ENCODE measurements at regions not wholly inside any gene's neighbourhood (a gene's known extent, or its start where the extent isn't known, plus 50 kb on each side); places are given as distances from the start of the nearest gene placed in this dataset.
A peak's percentile ranks its signal among the peaks of the same experiment; 100 is the strongest.

GRCh38 chr7:66497346-66497745 is 131.3 kb upstream of the KCTD7 start:
- no peak overlapping the region for H2AFZ ChIP-seq (ENCODE audit: low read length)
- H4K20me1 ChIP-seq (ENCODE audit: insufficient read depth, low read length): no peaks in the 10 kb centered on the region
- no peaks in the 10 kb centered on the region; the same call in 1 of the 2 replicates for H3K79me2 ChIP-seq (ENCODE audit: insufficient read depth, low read depth, low read length)
- CTCF ChIA-PET (ENCODE audit: unreplicated experiment): no interaction called here
- no peak overlapping the region for H3K4me3 ChIP-seq (ENCODE audit: low read depth, low read length, poor library complexity, severe bottlenecking)
- intact Hi-C loops (cut with micrococcal nuclease; ENCODE audit: unreplicated experiment): no loop called here
- no TSS peak for BruUV-seq (replicated peaks)
- H3K36me3 ChIP-seq (ENCODE audit: insufficient read depth, low read length): no peaks in the 10 kb centered on the region
- peaks cover 14% of the 10 kb centered on the region for H3K4me1 ChIP-seq (ENCODE audit: insufficient read depth, low read length, poor library complexity, severe bottlenecking)
- POLR2A ChIA-PET: interaction anchor here (0.6 to 1.0 kb wide), 2 partner anchors 111 to 241 kb away, joined by 3 to 7 read pairs; no protein-coding TSS in a partner anchor
- no peaks in the 10 kb centered on the region for H3K9me3 ChIP-seq (ENCODE audit: low read length)
- H3K9me2 ChIP-seq (ENCODE audit: insufficient read depth, low read length): no peaks in the 10 kb centered on the region
- H3K4me2 ChIP-seq (ENCODE audit: low read length): no peak overlapping the region
- no peak for DNase-seq (ENCODE audit: low spot score)
- H3K27ac ChIP-seq (ENCODE audit: low read depth, low read length, poor library complexity, severe bottlenecking): no peak overlapping the region
- no peak for TF ChIP-seq EZH2phosphoT487 (IDR thresholded peaks at IDR 0.05; ENCODE audit: borderline replicate concordance, low read depth, low read length)
- TF ChIP-seq CTCF (conservative IDR thresholded peaks at IDR 0.05; ENCODE audit: low read length): no peak

DNA sequence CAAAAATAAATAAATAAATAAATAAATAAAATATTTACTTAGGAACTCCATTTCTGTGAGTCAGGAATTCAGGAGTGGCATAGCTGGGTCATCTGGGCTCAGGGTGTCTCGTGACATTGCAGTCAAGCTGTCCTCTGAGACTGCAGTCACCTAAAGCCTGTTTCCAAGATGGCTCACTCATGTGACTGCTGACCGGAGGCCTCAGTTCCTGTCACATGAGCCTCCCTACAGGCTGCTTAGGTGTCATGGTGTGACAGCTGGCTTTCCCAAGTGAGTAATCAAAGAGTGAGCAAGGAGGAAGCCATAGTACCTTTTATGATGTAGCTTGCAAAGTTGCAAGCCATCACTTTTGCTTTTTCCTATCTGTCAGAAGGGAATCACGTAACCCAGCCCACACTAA is 128.6 kb upstream of the KCTD7 start:
- intact Hi-C loops (cut with micrococcal nuclease; ENCODE audit: unreplicated experiment): no loop called here
- CTCF ChIA-PET (ENCODE audit: unreplicated experiment): no interaction called here
- Histone ChIP-seq H3K36me3 (ENCODE audit: insufficient read depth, low read length) (no peaks in the 10 kb centered on the region), H3K9me3 (ENCODE audit: low read length) (no peaks in the 10 kb centered on the region), H3K4me2 (ENCODE audit: low read length) (no peak overlapping the region), H3K4me3 (ENCODE audit: low read depth, low read length, poor library complexity, severe bottlenecking) (no peak overlapping the region), H3K4me1 (ENCODE audit: insufficient read depth, low read length, poor library complexity, severe bottlenecking) (peaks cover 4% of the 10 kb centered on the region), H3K27ac (ENCODE audit: low read depth, low read length, poor library complexity, severe bottlenecking) (no peak overlapping the region), H3K9me2 (ENCODE audit: insufficient read depth, low read length) (no peaks in the 10 kb centered on the region), H2AFZ (ENCODE audit: low read length) (no peak overlapping the region), H3K79me2 (ENCODE audit: insufficient read depth, low read depth, low read length) (no peaks in the 10 kb centered on the region), H4K20me1 (ENCODE audit: insufficient read depth, low read length) (no peaks in the 10 kb centered on the region)
- TF ChIP-seq CTCF (conservative IDR thresholded peaks at IDR 0.05; ENCODE audit: low read length) (no peak), EZH2phosphoT487 (IDR thresholded peaks at IDR 0.05; ENCODE audit: borderline replicate concordance, low read depth, low read length) (no peak)
- POLR2A ChIA-PET: no interaction called here
- DNase-seq (ENCODE audit: low spot score): peak; percentile 27
- no TSS peak for BruUV-seq (replicated peaks)

GRCh38 chr7:66502230-66503035 is 126.2 kb upstream of the KCTD7 start:
- H3K4me2 ChIP-seq (ENCODE audit: low read length): no peak overlapping the region
- H3K79me2 ChIP-seq (ENCODE audit: insufficient read depth, low read depth, low read length): no peaks in the 10 kb centered on the region
- H3K9me3 ChIP-seq (ENCODE audit: low read length): no peaks in the 10 kb centered on the region
- intact Hi-C loops (cut with micrococcal nuclease; ENCODE audit: unreplicated experiment): no loop called here
- no peaks in the 10 kb centered on the region for H3K9me2 ChIP-seq (ENCODE audit: insufficient read depth, low read length)
- no peaks in the 10 kb centered on the region for H3K36me3 ChIP-seq (ENCODE audit: insufficient read depth, low read length)
- POLR2A ChIA-PET: no interaction called here
- no peak overlapping the region for H2AFZ ChIP-seq (ENCODE audit: low read length)
- no peaks in the 10 kb centered on the region for H4K20me1 ChIP-seq (ENCODE audit: insufficient read depth, low read length)
- no peak for DNase-seq (ENCODE audit: low spot score)
- CTCF ChIA-PET (ENCODE audit: unreplicated experiment): no interaction called here
- TF ChIP-seq CTCF (conservative IDR thresholded peaks at IDR 0.05; ENCODE audit: low read length) (no peak), EZH2phosphoT487 (IDR thresholded peaks at IDR 0.05; ENCODE audit: borderline replicate concordance, low read depth, low read length) (no peak)
- peaks cover 4% of the 10 kb centered on the region for H3K4me1 ChIP-seq (ENCODE audit: insufficient read depth, low read length, poor library complexity, severe bottlenecking)
- no peak overlapping the region for H3K27ac ChIP-seq (ENCODE audit: low read depth, low read length, poor library complexity, severe bottlenecking)
- no TSS peak for BruUV-seq (replicated peaks)
- H3K4me3 ChIP-seq (ENCODE audit: low read depth, low read length, poor library complexity, severe bottlenecking): no peak overlapping the region
